CD14-positive monocyte (primary cell): ENCODE measurements at regions not wholly inside any gene's neighbourhood (a gene's known extent, or its start where the extent isn't known, plus 50 kb on each side); places are given as distances from the start of the nearest gene placed in this dataset.

Source experiments
- DNase-seq, 3 donors: peaks; one replicate each; pipeline ENCODE4 v3.0.0-alpha.2; 2011 to 2022
- H2AFZ ChIP-seq: 2 replicates; pipeline ENCODE4 v1.6.0; 2012; ENCODE audit warnings: mild to moderate bottlenecking, low read depth, low read length, inconsistent platforms; ENCODE audit not compliant: insufficient read depth, poor library complexity, severe bottlenecking
- H3K27ac ChIP-seq, 2 donors: 1 replicate in 1 of 2; 2 replicates in 1 of 2; pipeline ENCODE4 v1.5.1; 2012 to 2013; ENCODE audit warnings: low read length in 2 of 2, control low read depth in 1 of 2, inconsistent platforms in 1 of 2, low read depth in 1 of 2, mild to moderate bottlenecking in 1 of 2
- H3K27me3 ChIP-seq, 2 donors: one replicate each; pipeline versions ENCODE4 v1.6.0 to v1.6.1; 2011 to 2013; ENCODE audit warnings: low read length in 2 of 2; ENCODE audit not compliant: control insufficient read depth in 2 of 2, insufficient read depth in 2 of 2
- H3K36me3 ChIP-seq, 2 donors: replicated peaks in 1 of 2; 1 replicate in 1 of 2; 2 replicates in 1 of 2; pipeline versions ENCODE4 v1.5.1 to v1.6.1; 2012 to 2013; ENCODE audit warnings: low read length in 2 of 2, control low read depth in 1 of 2, inconsistent platforms in 1 of 2, mild to moderate bottlenecking in 1 of 2; ENCODE audit not compliant: insufficient read depth in 2 of 2, control insufficient read depth in 1 of 2
- H3K4me1 ChIP-seq, 2 donors: 1 replicate in 1 of 2; 2 replicates in 1 of 2; pipeline versions ENCODE4 v1.5.1 to v1.6.1; 2012 to 2013; ENCODE audit warnings: low read length in 2 of 2, control low read depth in 1 of 2, inconsistent platforms in 1 of 2, mild to moderate bottlenecking in 1 of 2, moderate library complexity in 1 of 2; ENCODE audit not compliant: insufficient read depth in 2 of 2, control insufficient read depth in 1 of 2
- H3K4me2 ChIP-seq: replicated peaks from 2 replicates; pipeline ENCODE3; 2012; ENCODE audit warnings: low read length, moderate library complexity, mild to moderate bottlenecking; ENCODE audit not compliant: poor library complexity, severe bottlenecking; ENCODE audit errors: extremely low read depth
- H3K4me3 ChIP-seq, 3 experiments: fragments of 200-600 bp in 1 of 3; sonication (generic) in 1 of 3; replicated peaks in 1 of 3; 1 replicate in 2 of 3; 2 replicates in 1 of 3; pipeline ENCODE4 v1.5.1; 2011 to 2013; ENCODE audit warnings: low read length in 3 of 3, mild to moderate bottlenecking in 3 of 3, control low read depth in 2 of 3, low read depth in 2 of 3, inconsistent platforms in 1 of 3, moderate library complexity in 1 of 3
- H3K79me2 ChIP-seq: 2 replicates; pipeline ENCODE4 v1.6.0; 2012; ENCODE audit warnings: mild to moderate bottlenecking, control low read depth, inconsistent platforms, low read length, moderate library complexity; ENCODE audit not compliant: insufficient read depth
- H3K9ac ChIP-seq: 2 replicates; pipeline ENCODE4 v1.6.0; 2017; ENCODE audit warnings: low read length, mild to moderate bottlenecking; ENCODE audit not compliant: insufficient read depth, poor library complexity, severe bottlenecking
- H3K9me3 ChIP-seq, 2 donors: replicated peaks in 1 of 2; 1 replicate in 1 of 2; 2 replicates in 1 of 2; pipeline versions ENCODE4 v1.5.1 to v1.6.1; 2012 to 2013; ENCODE audit warnings: low read length in 2 of 2, control low read depth in 1 of 2; ENCODE audit not compliant: control insufficient read depth in 1 of 2, insufficient read depth in 1 of 2
- H4K20me1 ChIP-seq: 2 replicates; pipeline ENCODE4 v1.6.0; 2012; ENCODE audit warnings: mild to moderate bottlenecking, low read length, control low read depth, moderate library complexity; ENCODE audit not compliant: insufficient read depth
- H3K27ac Mint-ChIP-seq, 7 donors: one replicate each; pipeline ENCODE4 v1.8.0; 2020; ENCODE audit warnings: mild to moderate bottlenecking in 7 of 7, mixed read lengths in 7 of 7, moderate library complexity in 6 of 7, inconsistent platforms in 2 of 7
- H3K27me3 Mint-ChIP-seq, 3 donors: one replicate each; pipeline ENCODE4 v1.8.0; 2021 to 2022; ENCODE audit warnings: low read depth in 3 of 3, mild to moderate bottlenecking in 3 of 3, mixed read lengths in 3 of 3, moderate library complexity in 3 of 3, inconsistent platforms in 1 of 3
- H3K36me3 Mint-ChIP-seq, 2 donors: one replicate each; pipeline ENCODE4 v1.8.0; 2020; ENCODE audit warnings: mixed read lengths in 2 of 2, inconsistent platforms in 1 of 2, mild to moderate bottlenecking in 1 of 2
- H3K4me1 Mint-ChIP-seq: one replicate; pipeline ENCODE4 v1.8.0; 2020; ENCODE audit warnings: mild to moderate bottlenecking, mixed read lengths
- H3K4me3 Mint-ChIP-seq, 2 donors: one replicate each; pipeline ENCODE4 v1.8.0; 2020; ENCODE audit warnings: mild to moderate bottlenecking in 2 of 2, mixed read lengths in 2 of 2, moderate library complexity in 1 of 2
- H3K9me3 Mint-ChIP-seq, 7 donors: one replicate each; pipeline ENCODE4 v1.8.0; 2020 to 2022; ENCODE audit warnings: mixed read lengths in 7 of 7, mild to moderate bottlenecking in 6 of 7, moderate library complexity in 6 of 7, inconsistent platforms in 2 of 7
- CTCF ChIP-seq: fragments of 200-600 bp; IDR thresholded peaks from one replicate; pipeline ENCODE4 v1.8.0; 2022; ENCODE audit warnings: antibody characterized with exemption, mild to moderate bottlenecking
- WGBS: methylation state at CpG from one replicate; pipeline ENCODE4 v1.1.5; 2013; ENCODE audit warnings: missing lambda C conversion rate; ENCODE audit not compliant: insufficient coverage; 5-methylcytosine and 5-hydroxymethylcytosine counted together
- intact Hi-C, 2 donors: fragments of 100-400 bp; cut with micrococcal nuclease; formaldehyde crosslinking; loops; one replicate each; pipeline versions ENCODE4 v1.15.0 to v1.15.1; 2023

- Histone ChIP-seq H3K27me3 (no peaks in the 10 kb centered on the region), H3K36me3 (no peaks in the 10 kb centered on the region), H3K27ac (no peak overlapping the region), H3K4me3 (no peak overlapping the region), H3K4me2 (no peak overlapping the region), H3K4me1 (no peaks in the 10 kb centered on the region), H2AFZ (no peak overlapping the region), H3K79me2 (no peaks in the 10 kb centered on the region), H4K20me1 (no peaks in the 10 kb centered on the region), H3K9ac (no peak overlapping the region), H3K9me3 (peaks cover 6 to 16% of the 10 kb centered on the region in 2 donors)
- no peak for DNase-seq
- Mint-ChIP-seq H3K9me3 (peaks cover 0 to 13% (median 8%) of the 10 kb centered on the region in 7 donors), H3K4me3 (no peak overlapping the region), H3K27me3 (peaks cover 0 to 2% (median 0%) of the 10 kb centered on the region in 3 donors), H3K4me1 (no peaks in the 10 kb centered on the region), H3K27ac (no peak overlapping the region), H3K36me3 (no peaks in the 10 kb centered on the region)
- WGBS: no CpG with 5 or more reads among the region's 1 CpG
- intact Hi-C loops: no loop called here
- TF ChIP-seq CTCF: no peak
These were observed 266.3 kb downstream of the CCDC85A start for GRCh38 chr2:56450047-56450446.

- H3K4me3 ChIP-seq: no peak overlapping the region
- Mint-ChIP-seq H3K27me3 (peaks cover 0 to 2% (median 0%) of the 10 kb centered on the region in 3 donors), H3K27ac (no peak overlapping the region), H3K4me1 (no peaks in the 10 kb centered on the region), H3K4me3 (no peak overlapping the region), H3K9me3 (peaks cover 0 to 13% (median 8%) of the 10 kb centered on the region in 7 donors), H3K36me3 (no peaks in the 10 kb centered on the region)
- no peaks in the 10 kb centered on the region for H3K4me1 ChIP-seq
- H3K79me2 ChIP-seq: no peaks in the 10 kb centered on the region
- peaks cover 6 to 16% of the 10 kb centered on the region in 2 donors for H3K9me3 ChIP-seq
- no peaks in the 10 kb centered on the region for H4K20me1 ChIP-seq
- no peaks in the 10 kb centered on the region for H3K27me3 ChIP-seq
- H3K36me3 ChIP-seq: no peaks in the 10 kb centered on the region
- no peak overlapping the region for H3K27ac ChIP-seq
- no peak overlapping the region for H3K4me2 ChIP-seq
- intact Hi-C loops: no loop called here
- no peak for DNase-seq
- no peak for TF ChIP-seq CTCF
- H3K9ac ChIP-seq: no peak overlapping the region
- no peak overlapping the region for H2AFZ ChIP-seq
These were observed 267.0 kb downstream of the CCDC85A start for GRCh38 chr2:56450772-56451171.
